ENCODE measurements at regions not wholly inside any gene's neighbourhood (a gene's known extent, or its start where the extent isn't known, plus 50 kb on each side); places are given as distances from the start of the nearest gene placed in this dataset.

DNA sequence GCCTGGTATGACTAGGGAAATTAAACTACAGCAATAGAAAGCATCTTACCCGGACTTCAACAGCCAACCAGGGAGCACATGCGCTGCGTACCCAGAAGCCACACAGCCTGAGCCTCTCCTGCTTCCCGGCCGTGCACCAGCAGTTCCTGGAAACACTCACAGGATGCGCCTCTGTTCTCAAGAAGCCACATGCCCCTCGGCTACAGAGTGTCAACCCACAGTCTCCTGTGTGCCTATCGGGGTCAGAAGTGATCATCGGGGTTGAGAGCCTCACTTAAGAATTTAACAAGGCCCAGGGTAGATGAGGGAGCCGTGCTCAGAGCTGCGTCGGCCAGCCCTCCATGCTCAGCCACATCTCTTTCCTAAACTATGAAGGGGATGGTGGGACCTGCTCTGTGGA is 147.2 kb upstream of the GGTLC1 start:
- intact Hi-C loops (cut with DNase I), result no loop called here

GRCh38 chr20:24134930-24135329 is 146.4 kb upstream of the GGTLC1 start:
- Histone ChIP-seq H3K36me3 (no peaks in the 10 kb centered on the region), H3K4me1 (no peaks in the 10 kb centered on the region), H3K4me3 (no peak overlapping the region), H3K9me3 (no peaks in the 10 kb centered on the region), H3K27me3 (no peaks in the 10 kb centered on the region), H3K27ac (no peak overlapping the region)
- TF ChIP-seq POLR2A (IDR thresholded peaks at IDR 0.05), result no peak
- no peak for TF ChIP-seq POLR2AphosphoS5 (IDR thresholded peaks at IDR 0.05; ENCODE audit: insufficient read depth in 1 of 2, low read depth in 1 of 2)
- TF ChIP-seq, protein P1, sequence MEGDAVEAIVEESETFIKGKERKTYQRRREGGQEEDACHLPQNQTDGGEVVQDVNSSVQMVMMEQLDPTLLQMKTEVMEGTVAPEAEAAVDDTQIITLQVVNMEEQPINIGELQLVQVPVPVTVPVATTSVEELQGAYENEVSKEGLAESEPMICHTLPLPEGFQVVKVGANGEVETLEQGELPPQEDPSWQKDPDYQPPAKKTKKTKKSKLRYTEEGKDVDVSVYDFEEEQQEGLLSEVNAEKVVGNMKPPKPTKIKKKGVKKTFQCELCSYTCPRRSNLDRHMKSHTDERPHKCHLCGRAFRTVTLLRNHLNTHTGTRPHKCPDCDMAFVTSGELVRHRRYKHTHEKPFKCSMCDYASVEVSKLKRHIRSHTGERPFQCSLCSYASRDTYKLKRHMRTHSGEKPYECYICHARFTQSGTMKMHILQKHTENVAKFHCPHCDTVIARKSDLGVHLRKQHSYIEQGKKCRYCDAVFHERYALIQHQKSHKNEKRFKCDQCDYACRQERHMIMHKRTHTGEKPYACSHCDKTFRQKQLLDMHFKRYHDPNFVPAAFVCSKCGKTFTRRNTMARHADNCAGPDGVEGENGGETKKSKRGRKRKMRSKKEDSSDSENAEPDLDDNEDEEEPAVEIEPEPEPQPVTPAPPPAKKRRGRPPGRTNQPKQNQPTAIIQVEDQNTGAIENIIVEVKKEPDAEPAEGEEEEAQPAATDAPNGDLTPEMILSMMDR (IDR thresholded peaks at IDR 0.05), result no peak
- intact Hi-C loops (cut with DNase I), result no loop called here
- DNase-seq (ENCODE audit: extremely low spot score in 2 of 2), result no peak

More for the DNA sequence above, 147.2 kb upstream of the GGTLC1 start:
- no peak overlapping the region for H3K4me3 ChIP-seq
- DNase-seq (ENCODE audit: extremely low spot score in 2 of 2), result no peak
- H3K9me3 ChIP-seq, result no peaks in the 10 kb centered on the region
- no peaks in the 10 kb centered on the region for H3K27me3 ChIP-seq
- no peak for TF ChIP-seq POLR2A (IDR thresholded peaks at IDR 0.05)
- TF ChIP-seq, protein P1 (IDR thresholded peaks at IDR 0.05), result no peak
- H3K27ac ChIP-seq, result no peak overlapping the region
- no peaks in the 10 kb centered on the region for H3K36me3 ChIP-seq
- no peaks in the 10 kb centered on the region for H3K4me1 ChIP-seq

GRCh38 chr20:24134284-24134683 is 145.7 kb upstream of the GGTLC1 start:
- H3K27me3 ChIP-seq, result no peaks in the 10 kb centered on the region
- no peaks in the 10 kb centered on the region for H3K4me1 ChIP-seq
- intact Hi-C loops (cut with DNase I), result no loop called here
- no peak for TF ChIP-seq POLR2AphosphoS5 (IDR thresholded peaks at IDR 0.05; ENCODE audit: insufficient read depth in 1 of 2, low read depth in 1 of 2)
- TF ChIP-seq, protein P1 (IDR thresholded peaks at IDR 0.05), result no peak
- TF ChIP-seq POLR2A (IDR thresholded peaks at IDR 0.05), result no peak
- no peak overlapping the region for H3K4me3 ChIP-seq
- H3K36me3 ChIP-seq, result no peaks in the 10 kb centered on the region
- H3K27ac ChIP-seq, result no peak overlapping the region
- H3K9me3 ChIP-seq, result no peaks in the 10 kb centered on the region
- DNase-seq (ENCODE audit: extremely low spot score in 2 of 2), result no peak

DNA sequence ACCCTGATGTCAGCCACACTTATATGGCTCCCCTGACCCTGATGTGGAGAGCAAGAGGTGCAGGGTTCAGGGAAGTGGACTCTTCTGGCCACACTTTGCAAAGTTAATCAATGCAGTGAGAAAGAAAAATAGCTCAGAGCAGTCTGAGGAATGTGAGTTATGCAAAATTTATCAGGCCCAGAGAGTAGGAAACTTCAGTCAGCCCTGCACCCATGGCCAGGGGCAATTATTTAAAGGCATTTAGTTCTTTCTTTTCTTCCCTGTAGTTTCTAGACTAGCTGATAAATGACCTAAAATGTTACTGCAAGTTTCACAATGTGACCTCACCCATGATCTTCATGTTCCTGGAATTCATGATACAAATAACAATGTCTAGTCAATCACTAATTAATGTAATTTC is 143.7 kb upstream of the GGTLC1 start:
- TF ChIP-seq, protein P1 (IDR thresholded peaks at IDR 0.05), result no peak
- no peak for TF ChIP-seq POLR2AphosphoS5 (IDR thresholded peaks at IDR 0.05; ENCODE audit: insufficient read depth in 1 of 2, low read depth in 1 of 2)
- no peak for TF ChIP-seq POLR2A (IDR thresholded peaks at IDR 0.05)
- no peaks in the 10 kb centered on the region for H3K4me1 ChIP-seq
- no peak overlapping the region for H3K27ac ChIP-seq
- no peak overlapping the region for H3K4me3 ChIP-seq
- H3K36me3 ChIP-seq, result no peaks in the 10 kb centered on the region
- no peaks in the 10 kb centered on the region for H3K9me3 ChIP-seq
- no peaks in the 10 kb centered on the region for H3K27me3 ChIP-seq
- no peak for DNase-seq (ENCODE audit: extremely low spot score in 2 of 2)
- intact Hi-C loops (cut with DNase I), result no loop called here

- Histone ChIP-seq H3K27me3 (no peaks in the 10 kb centered on the region), H3K36me3 (no peaks in the 10 kb centered on the region), H3K9me3 (no peaks in the 10 kb centered on the region), H3K4me1 (no peaks in the 10 kb centered on the region), H3K27ac (no peak overlapping the region), H3K4me3 (no peak overlapping the region)
- TF ChIP-seq POLR2AphosphoS5 (IDR thresholded peaks at IDR 0.05; ENCODE audit: insufficient read depth in 1 of 2, low read depth in 1 of 2) (no peak), POLR2A (IDR thresholded peaks at IDR 0.05) (no peak)
- TF ChIP-seq, protein P1 (IDR thresholded peaks at IDR 0.05), result no peak
- intact Hi-C loops (cut with DNase I), result no loop called here
- DNase-seq (ENCODE audit: extremely low spot score in 2 of 2), result no peak
Measured at GRCh38 chr20:24131684-24132083, 143.1 kb upstream of the GGTLC1 start.

All from vagina (tissue), 2 donors.